NCI-H446 (cell line): ENCODE measurements at regions not wholly inside any gene's neighbourhood (a gene's known extent, or its start where the extent isn't known, plus 50 kb on each side); places are given as distances from the start of the nearest gene placed in this dataset.
"Not testable (repeated sequence)": the region's sequence is repeated elsewhere in the genome, so short reads cannot be mapped to it uniquely, and the experiment has no call there.

Experiments used
- DNase-seq, 2 experiments: peaks; one replicate each; lab custom pipeline; 2025; lab: John Stamatoyannopoulos, UW

- DNase-seq: no peak
These were observed 305.1 kb upstream of the RIOK2 start for GRCh38 chr5:97488126-97488668.

- no peak for DNase-seq
These were observed 306.2 kb upstream of the RIOK2 start for GRCh38 chr5:97489010-97489840.

- DNase-seq: no peak
These were observed 311.4 kb upstream of the RIOK2 start for GRCh38 chr5:97494465-97494864.

GRCh38 chr5:97495301-97495700 is 312.3 kb upstream of the RIOK2 start:
- no peak for DNase-seq

GRCh38 chr5:97496037-97496436 is 313.0 kb upstream of the RIOK2 start:
- DNase-seq: no peak

GRCh38 chr5:97498657-97499056 is 315.6 kb upstream of the RIOK2 start:
- DNase-seq: no peak

- DNase-seq: peak in 1 of 2 experiments; percentile 21
These were observed 316.6 kb upstream of the RIOK2 start for GRCh38 chr5:97499605-97500004.

GRCh38 chr5:97501286-97501964 is 318.4 kb upstream of the RIOK2 start:
- no peak for DNase-seq

- no peak for DNase-seq
These were observed 318.9 kb upstream of the RIOK2 start for GRCh38 chr5:97501965-97502305.

- DNase-seq: no peak
These were observed 325.8 kb upstream of the RIOK2 start for GRCh38 chr5:97508864-97509263.

- not testable (repeated sequence) for DNase-seq
These were observed 336.5 kb upstream of the RIOK2 start for GRCh38 chr5:97519565-97519964.

GRCh38 chr5:97523336-97523735 is 340.3 kb upstream of the RIOK2 start:
- not testable (repeated sequence) for DNase-seq

GRCh38 chr5:97525780-97526179 is 342.7 kb upstream of the RIOK2 start:
- no peak for DNase-seq

GRCh38 chr5:97528941-97529340 is 345.9 kb upstream of the RIOK2 start:
- DNase-seq: no peak

GRCh38 chr5:97529354-97529985 is 346.4 kb upstream of the RIOK2 start:
- no peak for DNase-seq

- DNase-seq: no peak
These were observed 348.5 kb upstream of the RIOK2 start for GRCh38 chr5:97531549-97531948.

- peak in 1 of 2 experiments; percentile 40 for DNase-seq
These were observed 351.1 kb upstream of the RIOK2 start for GRCh38 chr5:97534166-97534565.

- no peak for DNase-seq
These were observed 353.6 kb upstream of the RIOK2 start for GRCh38 chr5:97536683-97537082.

- no peak for DNase-seq
These were observed 355.9 kb upstream of the RIOK2 start for GRCh38 chr5:97538912-97539311.

- no peak for DNase-seq
These were observed 358.8 kb upstream of the RIOK2 start for GRCh38 chr5:97541864-97542263.

GRCh38 chr5:97542469-97542868 is 359.4 kb upstream of the RIOK2 start:
- DNase-seq: no peak

GRCh38 chr5:97543166-97543565 is 360.1 kb upstream of the RIOK2 start:
- no peak for DNase-seq

- no peak for DNase-seq
These were observed 361.2 kb upstream of the RIOK2 start for GRCh38 chr5:97544240-97544639.
